GM12891 (cell line): ENCODE measurements at regions not wholly inside any gene's neighbourhood (a gene's known extent, or its start where the extent isn't known, plus 50 kb on each side); places are given as distances from the start of the nearest gene placed in this dataset.

Experiments
- DNase-seq: peaks from one replicate; pipeline ENCODE4 v3.0.0; 2011; ENCODE audit warnings: low spot score; ENCODE audit not compliant: insufficient read length
- FAIRE-seq: peaks from 2 replicates; lab custom pipeline; 2011; peaks lifted over from hg19 to GRCh38; lab: Jason Lieb, UNC
- PAX5 ChIP-seq: IDR thresholded peaks from 2 replicates; pipeline ENCODE4 v1.6.1; 2011; ENCODE audit warnings: low read length, moderate library complexity, mild to moderate bottlenecking; ENCODE audit not compliant: insufficient read depth, severe bottlenecking
- POLR2A ChIP-seq: IDR thresholded peaks from 2 replicates; pipeline ENCODE4 v1.6.1; 2011; ENCODE audit warnings: low read depth, low read length, control low read depth
- POLR2AphosphoS5 ChIP-seq: IDR thresholded peaks from 2 replicates; pipeline ENCODE4 v1.6.1; 2011; ENCODE audit warnings: low read depth, low read length, control low read depth
- POU2F2 ChIP-seq: IDR thresholded peaks from 2 replicates; pipeline ENCODE4 v1.6.1; 2011; ENCODE audit warnings: low read depth, mild to moderate bottlenecking, control low read depth, low read length, moderate library complexity
- SPI1 ChIP-seq: IDR thresholded peaks from 2 replicates; pipeline ENCODE4 v1.6.1; 2011; ENCODE audit warnings: low read depth, low read length, control low read depth
- TAF1 ChIP-seq: IDR thresholded peaks from 2 replicates; pipeline ENCODE4 v1.6.1; 2011; ENCODE audit warnings: low read depth, low read length, control low read depth

DNA sequence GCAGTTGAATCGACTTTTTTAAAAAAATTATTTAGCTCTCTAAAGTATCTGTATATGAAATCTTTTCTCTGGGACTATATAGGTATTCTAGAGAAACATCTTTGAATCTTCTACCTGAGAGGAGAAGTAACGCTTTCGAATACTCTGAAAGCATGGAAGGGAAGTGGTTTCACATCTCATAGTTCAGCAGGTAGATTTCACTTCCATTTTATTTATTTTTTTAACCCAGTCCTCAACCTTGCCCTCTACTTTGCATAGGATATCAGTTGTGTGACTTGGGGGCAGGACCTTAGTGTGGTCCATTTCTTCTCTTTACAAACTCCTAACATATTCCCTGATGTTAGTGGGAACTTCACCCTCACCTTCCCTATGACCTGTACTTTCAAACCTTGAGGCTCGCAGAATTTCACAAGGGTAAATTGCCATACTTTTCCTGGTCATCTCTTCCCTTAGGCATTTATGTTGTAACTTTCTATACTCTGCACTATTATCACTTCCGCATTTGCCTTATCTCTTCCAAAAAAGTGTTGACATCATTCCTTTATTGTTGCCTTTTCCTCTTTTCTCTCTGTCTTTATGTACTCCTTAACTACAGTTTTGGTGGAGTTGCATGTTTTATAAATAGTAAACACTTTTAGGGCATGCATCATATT is 1208.5 kb upstream of the ADGRL4 start:
- TF ChIP-seq SPI1, result 0 out of 2 replicates have a peak, but pooled peaks have one; percentile 3
- TF ChIP-seq POLR2AphosphoS5, result no peak
- FAIRE-seq (no peak), DNase-seq (no peak)

DNA sequence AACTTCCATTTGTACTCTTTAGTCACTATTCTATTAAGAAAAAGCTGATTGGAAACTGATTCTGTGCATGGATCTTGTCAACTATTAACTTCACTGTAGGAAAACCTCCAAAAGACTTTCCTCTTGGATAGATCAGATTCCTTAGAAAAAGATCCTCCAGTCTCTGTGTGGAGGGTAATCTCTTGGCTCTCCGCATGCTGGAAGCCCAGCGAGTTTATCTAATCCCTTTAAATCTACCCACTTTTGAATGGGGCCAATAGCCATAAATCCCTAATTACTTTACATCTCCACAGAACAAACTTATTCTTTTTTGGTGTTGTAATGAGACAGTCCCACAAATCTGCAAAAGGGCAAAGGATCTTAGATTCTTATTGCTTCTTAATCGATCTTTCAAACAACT is 1206.4 kb upstream of the ADGRL4 start:
- TF ChIP-seq SPI1 (no peak), PAX5 (no peak), POLR2A (no peak), POU2F2 (no peak), POLR2AphosphoS5 (no peak), TAF1 (no peak)
- FAIRE-seq, result no peak
- no peak for DNase-seq

- FAIRE-seq (no peak), DNase-seq (no peak)
- TF ChIP-seq TAF1 (no peak), POU2F2 (no peak), POLR2A (no peak)
Measured at GRCh38 chr1:80211691-80212380, 1205.3 kb upstream of the ADGRL4 start.

DNA sequence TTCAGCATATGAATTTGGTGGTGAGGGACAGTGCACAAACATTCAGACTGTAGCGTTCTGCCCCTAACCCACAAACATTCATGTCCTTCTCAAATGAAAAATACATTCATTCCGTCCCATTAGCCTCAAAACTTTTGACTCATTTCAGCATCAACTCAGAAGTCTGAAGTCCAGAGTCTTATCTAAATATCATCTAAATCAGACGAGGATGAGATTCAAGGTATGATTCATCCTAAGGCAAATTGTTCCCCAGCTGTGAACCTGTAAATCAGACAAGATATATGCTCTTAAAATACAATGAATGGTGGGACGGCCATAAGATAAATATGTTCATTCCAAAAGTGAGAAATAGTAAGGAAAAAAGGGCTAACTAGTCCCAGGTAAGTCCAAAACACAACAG is 1195.6 kb upstream of the ADGRL4 start:
- FAIRE-seq, result no peak
- no peak for DNase-seq
- TF ChIP-seq TAF1, result no peak
- no peak for TF ChIP-seq POLR2AphosphoS5
- no peak for TF ChIP-seq POU2F2
- no peak for TF ChIP-seq POLR2A
- no peak for TF ChIP-seq SPI1
- no peak for TF ChIP-seq PAX5

GRCh38 chr1:80194221-80194620 is 1187.7 kb upstream of the ADGRL4 start:
- no peak for FAIRE-seq
- no peak for DNase-seq
- no peak for TF ChIP-seq POLR2A
- TF ChIP-seq SPI1, result no peak
- no peak for TF ChIP-seq PAX5
- no peak for TF ChIP-seq POU2F2
- TF ChIP-seq TAF1, result no peak
- no peak for TF ChIP-seq POLR2AphosphoS5

DNA sequence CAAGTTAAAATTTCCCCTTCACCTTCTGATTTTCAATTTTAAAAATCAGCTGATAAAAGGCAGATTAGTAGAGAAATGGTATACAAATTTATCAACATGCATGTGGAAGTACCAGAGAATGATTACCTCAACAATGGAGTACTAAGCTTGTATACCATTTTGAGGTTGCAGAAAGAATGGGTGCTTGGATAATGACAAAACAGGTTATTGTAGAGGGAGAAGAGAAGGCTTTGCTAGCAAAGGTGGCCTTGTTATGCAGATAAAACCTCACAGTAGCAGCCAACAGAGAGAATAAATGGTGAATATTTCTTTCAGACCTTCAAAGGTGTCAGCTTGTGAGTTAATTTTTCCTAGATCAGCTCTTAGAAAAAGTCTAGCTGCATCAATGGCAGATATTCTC is 1174.9 kb upstream of the ADGRL4 start:
- TF ChIP-seq POLR2A (no peak), POLR2AphosphoS5 (no peak), TAF1 (no peak)
- FAIRE-seq, result no peak
- no peak for DNase-seq

DNA sequence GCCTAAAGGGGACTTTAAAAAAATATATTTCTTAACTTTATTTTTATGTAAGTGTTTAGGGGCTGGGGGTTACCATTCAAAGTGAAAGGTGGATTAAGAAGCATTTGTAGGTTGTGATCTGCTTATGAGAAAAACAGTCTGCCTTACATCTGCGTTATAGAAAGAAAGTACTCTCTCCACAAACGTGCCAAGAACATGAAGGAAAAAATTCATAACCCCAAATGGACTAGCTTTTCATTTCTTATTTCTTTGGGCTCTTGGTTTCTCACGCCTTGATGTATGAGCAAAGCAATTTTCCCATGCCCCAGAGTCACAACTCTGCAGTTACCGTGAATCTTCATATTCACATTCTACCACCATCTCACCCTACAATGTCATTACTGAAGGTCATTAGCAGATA is 1165.1 kb upstream of the ADGRL4 start:
- no peak for FAIRE-seq

GRCh38 chr1:80170811-80171485 is 1164.4 kb upstream of the ADGRL4 start:
- FAIRE-seq, result no peak
- TF ChIP-seq POU2F2 (no peak), PAX5 (no peak), SPI1 (no peak), POLR2AphosphoS5 (no peak), TAF1 (no peak), POLR2A (no peak)
- no peak for DNase-seq

More for the DNA sequence above, 1165.1 kb upstream of the ADGRL4 start:
- no peak for DNase-seq
- TF ChIP-seq SPI1, result no peak
- no peak for TF ChIP-seq POU2F2
- TF ChIP-seq PAX5, result no peak
- TF ChIP-seq POLR2AphosphoS5, result no peak
- TF ChIP-seq TAF1, result no peak
- no peak for TF ChIP-seq POLR2A

DNA sequence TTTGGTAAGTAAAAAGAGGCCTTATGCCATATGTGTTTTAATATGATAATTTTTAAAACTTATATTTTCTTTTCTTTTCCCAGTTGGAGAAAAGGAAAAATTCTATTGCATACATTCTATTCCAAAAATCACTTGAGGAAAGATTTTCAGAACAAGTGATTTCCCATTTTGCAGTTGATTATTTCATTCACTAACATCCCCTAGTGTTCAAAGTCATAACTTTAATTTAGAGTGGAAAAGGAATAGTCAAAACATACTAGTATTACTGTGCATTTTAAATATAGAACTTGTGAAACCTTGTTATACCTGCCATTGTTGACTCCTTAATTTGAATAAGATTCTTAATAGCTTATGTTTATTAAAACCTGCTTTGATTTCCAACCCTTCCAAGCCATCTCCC is 1157.6 kb upstream of the ADGRL4 start:
- DNase-seq (no peak), FAIRE-seq (no peak)

GRCh38 chr1:80163686-80164085 is 1157.2 kb upstream of the ADGRL4 start:
- FAIRE-seq (no peak), DNase-seq (no peak)
- TF ChIP-seq POLR2AphosphoS5, result no peak
- no peak for TF ChIP-seq POLR2A
- no peak for TF ChIP-seq POU2F2

More for the DNA sequence above, 1157.6 kb upstream of the ADGRL4 start:
- no peak for TF ChIP-seq SPI1
- TF ChIP-seq PAX5, result no peak
- no peak for TF ChIP-seq POLR2AphosphoS5
- no peak for TF ChIP-seq TAF1
- TF ChIP-seq POU2F2, result no peak
- no peak for TF ChIP-seq POLR2A
